SU-DHL-6 (cell line): ENCODE measurements at regions not wholly inside any gene's neighbourhood (a gene's known extent, or its start where the extent isn't known, plus 50 kb on each side); places are given as distances from the start of the nearest gene placed in this dataset.

ENCODE experiments used
- H2AFZ ChIP-seq: fragments of 200-600 bp; sonication (generic); 2 replicates; pipeline ENCODE4 v1.6.1; 2014; ENCODE audit warnings: low read depth, mild to moderate bottlenecking, moderate library complexity, mixed read lengths, antibody characterized with exemption, low read length; ENCODE audit not compliant: severe bottlenecking
- H3F3A ChIP-seq: fragments of 200-600 bp; shearing (Covaris generic); 2 replicates; pipeline ENCODE4 v1.6.0; 2016; ENCODE audit warnings: antibody characterized with exemption, mild to moderate bottlenecking; ENCODE audit not compliant: insufficient read depth
- H3K27ac ChIP-seq: fragments of 200-600 bp; sonication (generic); 2 replicates; pipeline ENCODE4 v1.5.1; 2016; ENCODE audit warnings: low read depth, mild to moderate bottlenecking, low read length, moderate library complexity, mixed read lengths
- H3K27me3 ChIP-seq: fragments of 200-600 bp; sonication (generic), shearing (Covaris generic); 2 replicates; pipeline ENCODE4 v1.6.0; 2014; ENCODE audit warnings: mild to moderate bottlenecking, low read length
- H3K36me3 ChIP-seq: fragments of 200-600 bp; sonication (generic); 2 replicates; pipeline ENCODE4 v1.6.1; 2014; ENCODE audit warnings: mild to moderate bottlenecking, low read length, mixed read lengths
- H3K4me2 ChIP-seq: fragments of 300-600, 200-600 bp; shearing (Covaris generic), sonication (generic); 2 replicates; pipeline ENCODE4 v1.6.0; 2014; ENCODE audit warnings: low read length, low read depth, mild to moderate bottlenecking; ENCODE audit not compliant: poor library complexity, severe bottlenecking
- H3K4me3 ChIP-seq: fragments of 200-600 bp; sonication (generic); 2 replicates; pipeline ENCODE4 v1.5.1; 2014; ENCODE audit warnings: antibody characterized with exemption, low read length, mild to moderate bottlenecking, mixed read lengths; ENCODE audit not compliant: insufficient read depth, poor library complexity, severe bottlenecking
- H3K79me2 ChIP-seq: fragments of 200-600 bp; sonication (generic); 2 replicates; pipeline ENCODE4 v1.6.1; 2014; ENCODE audit warnings: mild to moderate bottlenecking, low read length, moderate library complexity; ENCODE audit not compliant: insufficient read depth
- H3K9ac ChIP-seq: fragments of 200-600 bp; sonication (generic); 2 replicates; pipeline ENCODE4 v1.7.0; 2014; ENCODE audit warnings: mild to moderate bottlenecking, low read length
- H3K9me2 ChIP-seq: fragments of 200-600 bp; sonication (generic); replicated peaks from 2 replicates; pipeline ENCODE4 v1.6.1; 2014; ENCODE audit warnings: low read length; ENCODE audit not compliant: insufficient read depth
- H3K9me3 ChIP-seq: fragments of 200-600 bp; sonication (generic); 2 replicates; pipeline ENCODE4 v1.6.1; 2014; ENCODE audit warnings: low read length, mixed read lengths; ENCODE audit not compliant: insufficient read depth
- H4K20me1 ChIP-seq: fragments of 200-600 bp; sonication (generic); 2 replicates; pipeline ENCODE4 v1.6.1; 2014; ENCODE audit warnings: low read depth, mild to moderate bottlenecking, antibody characterized with exemption, low read length, moderate library complexity, mixed read lengths
- CTCF ChIP-seq: fragments of 200-600 bp; sonication (generic); IDR thresholded peaks from one replicate; pipeline ENCODE4 v1.5.1; 2017; ENCODE audit warnings: antibody characterized with exemption, mild to moderate bottlenecking, low read length, moderate library complexity; ENCODE audit not compliant: insufficient read depth, poor library complexity, severe bottlenecking
- EZH2phosphoT487 ChIP-seq: fragments of 200-600 bp; sonication (generic), shearing (Covaris generic); conservative IDR thresholded peaks from 2 replicates; pipeline ENCODE4 v1.6.1; 2018; ENCODE audit warnings: mild to moderate bottlenecking, antibody characterized with exemption, low read length, moderate library complexity, mixed read lengths

- Histone ChIP-seq H3K27ac (peak overlapping the region; percentile 93), H2AFZ (peak overlapping the region; percentile 67), H3K9ac (peak overlapping the region; percentile 33), H3F3A (peaks cover 19% of the 10 kb centered on the region), H3K27me3 (no peaks in the 10 kb centered on the region), H3K9me3 (no peaks in the 10 kb centered on the region), H4K20me1 (no peaks in the 10 kb centered on the region), H3K4me2 (peak overlapping the region; percentile 49), H3K36me3 (no peaks in the 10 kb centered on the region), H3K4me3 (no peak overlapping the region), H3K9me2 (no peaks in the 10 kb centered on the region), H3K79me2 (no peaks in the 10 kb centered on the region)
- TF ChIP-seq CTCF (no peak), EZH2phosphoT487 (no peak)
These were observed 296.7 kb downstream of the CSNK1G3 start for GRCh38 chr5:123808461-123809380.

- Histone ChIP-seq H3K9me3 (no peaks in the 10 kb centered on the region), H3K36me3 (no peaks in the 10 kb centered on the region), H3K27ac (peak overlapping the region; percentile 93), H3K9ac (peak overlapping the region; percentile 33; the same call in 1 of the 2 replicates), H2AFZ (no peak overlapping the region), H3K79me2 (no peaks in the 10 kb centered on the region), H3K27me3 (no peaks in the 10 kb centered on the region), H3K4me2 (peak overlapping the region; percentile 49), H3F3A (peaks cover 19% of the 10 kb centered on the region), H3K4me3 (no peak overlapping the region), H3K9me2 (no peaks in the 10 kb centered on the region), H4K20me1 (no peaks in the 10 kb centered on the region)
- no peak for TF ChIP-seq EZH2phosphoT487
- no peak for TF ChIP-seq CTCF
These were observed 295.4 kb downstream of the CSNK1G3 start for GRCh38 chr5:123807177-123807945.

DNA sequence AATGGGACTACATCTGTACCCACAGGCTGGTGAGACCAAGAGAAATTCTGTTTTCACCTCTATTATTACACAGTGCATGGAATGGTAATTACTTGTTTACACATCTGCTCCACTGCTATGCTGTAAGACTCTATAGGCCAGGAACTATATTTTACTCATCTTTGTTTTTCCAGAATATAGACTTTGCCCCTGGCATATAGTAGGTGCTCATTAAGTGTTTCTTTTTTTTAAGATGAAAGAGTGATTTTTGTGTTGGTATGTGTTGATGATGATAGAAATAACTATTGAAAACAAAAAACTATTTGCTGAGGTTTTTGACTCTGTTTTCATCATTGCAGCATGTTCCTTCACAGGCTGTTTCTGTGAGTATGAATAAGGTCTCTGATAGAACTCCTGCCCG is 294.7 kb downstream of the CSNK1G3 start:
- no peak overlapping the region for H3K4me3 ChIP-seq
- no peaks in the 10 kb centered on the region for H3K9me3 ChIP-seq
- no peaks in the 10 kb centered on the region for H3K36me3 ChIP-seq
- TF ChIP-seq CTCF (no peak), EZH2phosphoT487 (no peak)
- no peaks in the 10 kb centered on the region for H4K20me1 ChIP-seq
- no peak overlapping the region for H2AFZ ChIP-seq
- H3F3A ChIP-seq = peaks cover 19% of the 10 kb centered on the region
- H3K9me2 ChIP-seq = no peaks in the 10 kb centered on the region
- no peaks in the 10 kb centered on the region for H3K27me3 ChIP-seq
- peak overlapping the region; percentile 93 for H3K27ac ChIP-seq
- H3K79me2 ChIP-seq = no peaks in the 10 kb centered on the region
- peak overlapping the region; percentile 20; the same call in 1 of the 2 replicates for H3K9ac ChIP-seq
- peak overlapping the region; percentile 49 for H3K4me2 ChIP-seq
